IPS-20b (cell line): ENCODE measurements at regions not wholly inside any gene's neighbourhood (a gene's known extent, or its start where the extent isn't known, plus 50 kb on each side); places are given as distances from the start of the nearest gene placed in this dataset.

ENCODE experiments used
- H3K27ac ChIP-seq: one replicate; pipeline ENCODE4 v1.5.1; 2013; ENCODE audit warnings: low read length
- H3K27me3 ChIP-seq: 2 replicates; pipeline ENCODE4 v1.6.1; 2013; ENCODE audit warnings: mild to moderate bottlenecking, low read length, inconsistent platforms; ENCODE audit not compliant: insufficient read depth
- H3K36me3 ChIP-seq: 2 replicates; pipeline ENCODE4 v1.6.1; 2013; ENCODE audit warnings: low read depth, mild to moderate bottlenecking, inconsistent platforms, low read length, moderate library complexity; ENCODE audit not compliant: insufficient read depth
- H3K4me1 ChIP-seq: 2 replicates; pipeline ENCODE4 v1.6.1; 2013; ENCODE audit warnings: mild to moderate bottlenecking, control low read depth, inconsistent platforms, low read length, moderate library complexity; ENCODE audit not compliant: insufficient read depth
- H3K4me3 ChIP-seq: 2 replicates; pipeline ENCODE4 v1.5.1; 2013; ENCODE audit warnings: mild to moderate bottlenecking, low read length, inconsistent platforms
- H3K9ac ChIP-seq: 2 replicates; pipeline ENCODE4 v1.6.1; 2013; ENCODE audit warnings: low read depth, mild to moderate bottlenecking, inconsistent platforms, low read length, moderate library complexity
- H3K9me3 ChIP-seq: 2 replicates; pipeline ENCODE4 v1.6.1; 2013; ENCODE audit warnings: mild to moderate bottlenecking, low read depth, low read length, inconsistent platforms; ENCODE audit not compliant: insufficient read depth

DNA sequence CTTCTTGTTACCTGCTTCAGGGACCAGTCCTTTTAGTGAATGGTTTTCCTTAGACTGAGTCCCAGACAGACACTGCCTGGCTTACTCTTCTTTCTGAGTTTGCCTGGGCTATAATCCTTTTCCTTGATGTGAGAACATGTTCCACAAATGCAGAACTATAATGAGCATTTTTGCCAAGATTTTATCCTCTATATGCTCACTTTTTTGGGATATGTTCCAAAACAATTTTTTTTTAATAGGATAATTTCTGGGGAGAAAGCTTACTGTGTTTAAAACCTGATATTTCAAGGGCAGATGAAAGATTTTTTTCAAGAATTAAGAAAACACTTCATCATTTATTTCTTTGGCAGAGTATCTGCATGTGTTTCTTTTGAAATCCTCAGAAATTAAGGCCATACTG is 110.0 kb upstream of the TENM4 start:
- Histone ChIP-seq H3K27me3 (no peaks in the 10 kb centered on the region), H3K9ac (no peak overlapping the region), H3K9me3 (no peaks in the 10 kb centered on the region), H3K36me3 (no peaks in the 10 kb centered on the region), H3K4me1 (no peaks in the 10 kb centered on the region), H3K27ac (no peak overlapping the region), H3K4me3 (no peak overlapping the region)

GRCh38 chr11:79547256-79547655 is 106.4 kb upstream of the TENM4 start:
- Histone ChIP-seq H3K27me3 (no peaks in the 10 kb centered on the region), H3K9ac (no peak overlapping the region), H3K4me1 (peaks cover 5% of the 10 kb centered on the region; the same call in 1 of the 2 replicates), H3K9me3 (no peaks in the 10 kb centered on the region), H3K4me3 (no peak overlapping the region), H3K27ac (no peak overlapping the region), H3K36me3 (no peaks in the 10 kb centered on the region)

- Histone ChIP-seq H3K27ac (no peak overlapping the region), H3K4me1 (peaks cover 5% of the 10 kb centered on the region; the same call in 1 of the 2 replicates), H3K4me3 (no peak overlapping the region), H3K9me3 (no peaks in the 10 kb centered on the region), H3K9ac (no peak overlapping the region), H3K36me3 (no peaks in the 10 kb centered on the region), H3K27me3 (no peaks in the 10 kb centered on the region)
These were observed 105.5 kb upstream of the TENM4 start for GRCh38 chr11:79546351-79546750.

DNA sequence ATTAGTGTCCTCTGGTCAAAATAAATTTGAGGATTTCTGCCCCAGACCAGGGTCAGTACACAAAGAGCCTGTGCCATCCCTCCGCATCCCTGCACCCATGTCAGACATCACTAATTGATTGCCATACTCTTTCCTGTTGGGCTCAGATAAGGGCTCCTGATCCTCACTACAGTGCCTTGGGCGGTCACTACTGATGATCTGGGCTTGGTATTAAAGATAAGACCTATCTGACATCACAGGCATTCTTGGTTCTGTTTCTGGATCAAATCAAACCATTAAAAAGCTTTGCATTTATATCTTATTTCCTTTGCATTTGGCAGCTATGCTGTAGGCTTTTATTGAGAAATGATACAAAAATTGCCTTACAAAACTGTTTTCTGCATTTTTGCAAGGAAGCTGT is 103.5 kb upstream of the TENM4 start:
- no peaks in the 10 kb centered on the region for H3K36me3 ChIP-seq
- no peak overlapping the region for H3K27ac ChIP-seq
- H3K4me3 ChIP-seq = no peak overlapping the region
- no peak overlapping the region for H3K9ac ChIP-seq
- peaks cover 5% of the 10 kb centered on the region; the same call in 1 of the 2 replicates for H3K4me1 ChIP-seq
- no peaks in the 10 kb centered on the region for H3K9me3 ChIP-seq
- H3K27me3 ChIP-seq = no peaks in the 10 kb centered on the region

DNA sequence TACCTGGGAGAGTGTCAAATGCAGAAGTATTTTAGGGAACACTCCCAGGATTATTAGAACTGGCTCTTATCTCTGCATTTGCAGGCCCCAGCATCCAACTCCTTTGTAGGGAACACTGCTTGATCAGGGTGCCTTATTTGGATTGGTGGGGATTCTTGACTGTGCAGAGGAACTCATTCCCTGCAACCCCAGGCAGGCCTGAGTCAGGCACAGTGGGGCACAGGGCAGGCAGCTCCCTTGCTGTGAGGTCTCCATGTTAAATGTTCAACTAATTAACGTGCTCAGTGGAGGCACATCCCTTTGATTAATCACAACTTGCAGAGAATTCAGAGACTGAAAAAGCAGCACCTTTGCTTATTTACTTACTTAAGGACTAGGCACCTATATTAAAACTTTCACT is 102.3 kb upstream of the TENM4 start:
- Histone ChIP-seq H3K4me3 (no peak overlapping the region), H3K27ac (no peak overlapping the region), H3K9ac (no peak overlapping the region), H3K9me3 (no peaks in the 10 kb centered on the region), H3K27me3 (no peaks in the 10 kb centered on the region), H3K36me3 (no peaks in the 10 kb centered on the region), H3K4me1 (peaks cover 5% of the 10 kb centered on the region; the same call in 1 of the 2 replicates)

DNA sequence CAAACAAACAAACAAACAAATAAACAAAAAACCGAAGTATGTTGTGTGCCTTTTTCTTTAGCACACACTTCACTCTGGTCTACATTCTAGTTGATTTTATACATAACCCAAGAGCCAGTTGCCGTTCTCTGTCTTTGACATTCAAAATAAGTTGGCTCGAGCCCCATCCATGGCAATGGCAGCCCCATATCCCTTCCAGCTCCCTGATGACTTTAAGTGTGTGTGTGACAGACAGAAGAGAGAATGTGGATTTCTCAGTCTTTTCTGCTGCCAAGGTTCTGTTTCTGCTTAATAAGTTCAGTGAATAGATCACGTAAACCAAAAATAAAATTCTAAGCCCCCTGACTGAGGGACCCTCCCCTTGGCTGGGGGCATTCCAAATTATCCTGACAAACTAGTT is 100.6 kb upstream of the TENM4 start:
- Histone ChIP-seq H3K36me3 (no peaks in the 10 kb centered on the region), H3K4me3 (no peak overlapping the region), H3K4me1 (peaks cover 5% of the 10 kb centered on the region; the same call in 1 of the 2 replicates), H3K27me3 (no peaks in the 10 kb centered on the region), H3K9ac (no peak overlapping the region), H3K27ac (no peak overlapping the region), H3K9me3 (no peaks in the 10 kb centered on the region)

DNA sequence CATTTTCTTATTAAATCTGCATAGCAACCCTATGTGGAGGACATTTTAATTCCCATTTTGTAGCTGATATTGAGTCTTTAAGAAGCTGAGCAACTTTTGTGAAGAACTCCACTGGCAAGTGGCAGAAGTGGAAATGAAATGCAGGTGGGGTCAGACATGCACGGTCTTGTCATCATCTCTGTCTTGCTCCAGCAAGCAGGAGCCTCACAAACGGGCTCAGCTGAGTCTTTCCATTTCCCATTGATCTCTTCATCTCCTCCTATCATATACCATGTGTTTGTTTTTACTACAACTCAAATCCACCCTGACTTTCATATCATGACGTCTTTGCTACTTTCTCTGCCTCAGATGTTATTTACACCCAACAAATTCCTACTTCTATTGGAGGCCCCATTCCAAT is 97.9 kb upstream of the TENM4 start:
- H3K27me3 ChIP-seq = no peaks in the 10 kb centered on the region
- no peak overlapping the region for H3K9ac ChIP-seq
- H3K4me1 ChIP-seq = peaks cover 5% of the 10 kb centered on the region; the same call in 1 of the 2 replicates
- H3K4me3 ChIP-seq = no peak overlapping the region
- no peaks in the 10 kb centered on the region for H3K36me3 ChIP-seq
- H3K9me3 ChIP-seq = no peaks in the 10 kb centered on the region
- no peak overlapping the region for H3K27ac ChIP-seq

DNA sequence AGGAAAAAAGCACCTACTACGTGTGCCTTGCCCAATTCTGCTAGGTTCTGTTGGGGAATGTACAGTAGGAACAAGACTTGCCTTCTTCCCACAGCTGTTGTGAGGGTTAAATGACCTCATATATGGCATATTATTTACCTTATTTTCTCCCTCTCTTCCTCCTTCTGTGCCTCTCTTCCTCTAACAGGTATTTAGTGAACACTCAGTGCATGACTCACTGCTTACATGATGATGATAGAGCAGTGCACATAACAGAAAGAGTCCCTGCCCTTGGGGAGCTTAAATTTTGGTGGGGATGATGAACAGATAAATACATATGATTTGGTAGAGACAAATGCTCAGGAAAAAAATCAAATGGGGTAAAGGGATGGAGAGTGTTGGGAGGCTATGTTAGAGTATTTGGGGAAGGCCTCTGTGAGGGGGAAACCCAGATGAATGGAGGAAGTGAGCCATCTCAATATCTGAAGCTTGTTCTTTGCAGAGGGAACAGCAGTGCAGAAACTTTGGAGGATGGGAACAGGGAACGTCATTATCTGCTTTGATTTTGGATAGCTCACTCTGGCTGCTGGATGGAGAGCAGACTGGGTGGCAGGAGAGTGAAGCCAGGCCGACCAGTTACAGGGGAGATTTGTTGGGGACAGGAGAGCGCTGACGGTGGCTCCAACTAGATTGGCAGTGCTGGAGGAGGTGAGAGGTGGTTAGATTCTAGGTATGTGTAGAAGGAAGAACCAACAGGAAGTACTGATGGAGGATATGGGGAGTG is 95.5 kb upstream of the TENM4 start:
- H3K9ac ChIP-seq = no peak overlapping the region
- H3K27ac ChIP-seq = no peak overlapping the region
- H3K4me3 ChIP-seq = no peak overlapping the region
- H3K4me1 ChIP-seq = no peaks in the 10 kb centered on the region
- no peaks in the 10 kb centered on the region for H3K27me3 ChIP-seq
- H3K36me3 ChIP-seq = no peaks in the 10 kb centered on the region
- no peaks in the 10 kb centered on the region for H3K9me3 ChIP-seq

GRCh38 chr11:79535606-79536005 is 94.8 kb upstream of the TENM4 start:
- no peaks in the 10 kb centered on the region for H3K36me3 ChIP-seq
- H3K27me3 ChIP-seq = no peaks in the 10 kb centered on the region
- H3K4me1 ChIP-seq = no peaks in the 10 kb centered on the region
- no peak overlapping the region for H3K4me3 ChIP-seq
- no peak overlapping the region for H3K27ac ChIP-seq
- no peaks in the 10 kb centered on the region for H3K9me3 ChIP-seq
- no peak overlapping the region for H3K9ac ChIP-seq

GRCh38 chr11:79525257-79525656 is 84.4 kb upstream of the TENM4 start:
- Histone ChIP-seq H3K36me3 (no peaks in the 10 kb centered on the region), H3K9me3 (no peaks in the 10 kb centered on the region), H3K27ac (no peak overlapping the region), H3K4me3 (no peak overlapping the region), H3K9ac (no peak overlapping the region), H3K4me1 (no peaks in the 10 kb centered on the region), H3K27me3 (no peaks in the 10 kb centered on the region)

DNA sequence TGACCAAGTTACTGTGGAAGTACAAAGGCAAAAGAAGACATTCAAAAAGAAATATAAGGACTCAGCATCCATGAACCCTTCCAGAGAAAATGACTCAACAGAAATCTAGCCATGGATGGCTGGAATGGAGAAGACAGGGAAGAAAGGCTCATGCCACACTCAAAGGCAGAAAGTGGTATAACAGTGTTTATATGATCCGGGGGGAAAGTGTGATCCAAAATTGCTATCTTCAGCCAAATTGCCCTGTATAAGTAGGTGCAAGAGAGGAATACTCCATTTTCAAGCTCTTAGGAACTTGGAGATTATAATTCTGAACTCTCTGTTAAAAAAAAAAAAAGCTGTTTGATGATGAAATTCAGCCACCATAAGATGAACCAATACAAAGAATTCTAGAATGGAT is 81.8 kb upstream of the TENM4 start:
- H3K27ac ChIP-seq = no peak overlapping the region
- no peaks in the 10 kb centered on the region for H3K27me3 ChIP-seq
- H3K4me3 ChIP-seq = no peak overlapping the region
- H3K9me3 ChIP-seq = no peaks in the 10 kb centered on the region
- no peaks in the 10 kb centered on the region for H3K36me3 ChIP-seq
- no peaks in the 10 kb centered on the region for H3K4me1 ChIP-seq
- H3K9ac ChIP-seq = no peak overlapping the region

DNA sequence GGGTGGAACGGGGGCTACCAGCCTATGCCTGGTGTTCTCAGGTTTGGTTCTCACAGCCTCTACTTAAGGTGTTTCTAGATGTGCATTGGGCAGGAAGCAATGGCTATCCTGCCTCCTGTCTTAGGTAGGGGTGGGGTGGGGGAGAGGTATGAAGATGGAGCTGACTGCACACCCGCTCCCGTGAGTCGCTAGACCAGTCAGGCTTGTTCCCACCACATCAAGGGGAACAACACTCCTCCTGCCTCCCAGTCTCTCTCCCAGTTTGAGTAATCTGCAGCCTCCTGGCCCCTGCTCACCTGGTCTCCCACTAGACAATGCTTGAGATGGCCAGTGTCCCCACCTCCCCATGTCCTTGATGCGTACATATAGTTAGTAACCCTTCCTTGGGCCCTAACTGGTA is 79.3 kb upstream of the TENM4 start:
- Histone ChIP-seq H3K9ac (no peak overlapping the region), H3K27ac (no peak overlapping the region), H3K9me3 (no peaks in the 10 kb centered on the region), H3K4me1 (no peaks in the 10 kb centered on the region), H3K36me3 (no peaks in the 10 kb centered on the region), H3K4me3 (no peak overlapping the region), H3K27me3 (no peaks in the 10 kb centered on the region)
